Medulla oblongata (tissue), 1 donor: ENCODE measurements at regions not wholly inside any gene's neighbourhood (a gene's known extent, or its start where the extent isn't known, plus 50 kb on each side); places are given as distances from the start of the nearest gene placed in this dataset.

ENCODE experiments used
- DNase-seq: peaks from one replicate; pipeline ENCODE4 v3.0.0-alpha.2; 2015; ENCODE audit errors: extremely low spot score

DNA sequence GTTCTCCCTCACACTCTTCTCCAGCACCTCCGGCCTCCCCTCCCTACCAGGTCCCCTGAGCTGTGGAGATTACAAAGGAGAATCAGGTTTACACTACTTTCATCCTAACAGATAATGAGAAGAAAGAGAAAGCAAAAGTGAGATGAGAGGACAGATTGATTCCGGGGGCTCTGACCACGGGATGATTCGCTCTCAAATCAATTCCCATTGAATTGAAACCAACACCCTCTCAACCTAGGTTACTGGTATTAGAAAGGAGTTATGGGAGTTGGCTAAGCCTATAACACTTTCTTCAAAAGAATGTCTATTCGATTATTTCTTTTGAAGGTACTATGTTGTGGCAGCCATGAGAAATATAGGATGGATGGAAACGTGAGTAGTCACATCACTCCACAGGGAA lies 386.2 kb upstream of the TNP1 start:
- no peak for DNase-seq

DNA sequence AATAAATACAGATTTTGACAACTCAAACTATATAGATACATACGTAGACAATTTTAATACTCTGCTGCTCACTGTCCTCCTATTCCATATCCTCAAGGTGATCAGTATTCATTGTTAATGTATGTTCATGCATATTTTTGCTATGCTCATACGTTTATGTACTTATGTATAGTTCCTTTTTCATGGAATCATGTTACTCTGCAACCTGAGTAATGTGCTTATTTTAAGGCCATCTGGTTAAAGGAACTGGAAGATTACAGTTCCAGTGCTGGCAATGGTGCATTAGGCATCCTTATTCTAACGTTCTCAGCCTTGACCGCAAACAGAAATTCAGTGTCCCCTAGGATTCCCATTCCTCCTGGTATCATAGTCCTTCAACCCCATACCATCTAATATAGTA lies 385.0 kb upstream of the TNP1 start:
- no peak for DNase-seq

- no peak for DNase-seq
Measured at GRCh38 chr2:217242947-217243346, 383.1 kb upstream of the TNP1 start.

DNA sequence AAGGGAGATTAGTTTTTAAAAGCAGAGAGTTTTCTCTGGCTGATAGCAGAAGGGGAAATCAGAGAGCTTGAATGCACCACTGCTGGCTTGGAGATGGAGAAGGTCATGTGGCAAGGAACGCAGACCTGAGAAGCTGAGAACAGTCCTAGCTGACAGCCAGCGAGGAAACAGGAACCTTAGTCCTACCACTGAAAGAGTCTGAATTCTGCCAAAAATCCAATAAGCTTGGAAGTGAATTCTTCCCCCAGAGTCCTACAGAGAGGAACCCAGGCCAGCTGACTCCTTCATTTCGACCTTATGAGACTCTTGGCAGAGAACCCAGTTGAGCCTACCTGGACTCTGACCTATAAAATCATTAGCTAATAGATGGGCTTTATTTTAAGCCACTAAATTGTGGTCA lies 371.9 kb upstream of the TNP1 start:
- DNase-seq, result no peak

- no peak for DNase-seq
Measured at GRCh38 chr2:217231212-217231611, 371.3 kb upstream of the TNP1 start.

DNA sequence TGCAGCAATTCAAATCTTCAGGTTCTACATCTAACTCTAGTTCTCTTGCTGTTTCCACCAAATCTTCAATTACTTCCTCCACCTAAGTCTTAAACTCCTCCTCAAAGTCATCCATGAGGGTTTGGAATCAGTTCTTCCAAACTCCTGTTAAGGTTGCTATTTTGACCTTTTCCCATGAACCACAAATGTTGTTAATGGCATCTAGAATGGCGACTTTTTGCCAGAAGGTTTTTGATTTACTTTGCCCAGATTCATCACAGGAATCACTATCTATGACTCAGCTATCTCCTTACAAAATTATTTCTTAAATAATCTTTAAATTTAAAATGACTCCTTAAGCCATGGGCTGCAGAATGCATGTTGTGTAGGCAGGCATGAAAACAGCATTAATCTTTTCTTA lies 368.9 kb upstream of the TNP1 start:
- no peak for DNase-seq

GRCh38 chr2:217227794-217228193 lies 367.9 kb upstream of the TNP1 start:
- no peak for DNase-seq

DNA sequence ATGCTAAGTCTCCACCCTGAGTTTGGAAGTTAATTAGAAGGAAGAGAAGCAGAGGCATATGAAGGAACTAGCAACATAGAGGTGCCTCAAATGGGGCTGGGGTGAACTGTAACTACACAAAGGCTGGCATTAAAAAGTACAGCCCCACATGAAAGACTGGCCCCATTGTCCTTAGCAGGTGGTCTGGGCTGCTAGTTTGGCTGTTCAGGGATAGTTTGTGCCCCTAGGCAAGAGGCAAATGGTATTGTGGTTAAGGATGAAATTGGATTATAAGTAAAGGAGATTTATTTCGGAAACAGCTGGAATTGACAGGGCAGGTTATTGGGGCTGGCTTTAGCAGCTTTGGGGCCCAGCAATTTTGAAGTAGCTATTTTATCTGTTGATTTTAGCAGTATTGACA lies 365.7 kb upstream of the TNP1 start:
- no peak for DNase-seq

- DNase-seq, result peak; percentile 5
Measured at GRCh38 chr2:217223222-217223930, 363.5 kb upstream of the TNP1 start.

GRCh38 chr2:217222309-217222910 lies 362.5 kb upstream of the TNP1 start:
- DNase-seq, result peak; percentile 32

GRCh38 chr2:217220228-217221013 lies 360.6 kb upstream of the TNP1 start:
- peak; percentile 22 for DNase-seq

- DNase-seq, result no peak
Measured at GRCh38 chr2:217219164-217219520, 359.3 kb upstream of the TNP1 start.

- no peak for DNase-seq
Measured at GRCh38 chr2:217218269-217219163, 358.7 kb upstream of the TNP1 start.

- DNase-seq, result no peak
Measured at GRCh38 chr2:217216982-217217381, 357.1 kb upstream of the TNP1 start.

DNA sequence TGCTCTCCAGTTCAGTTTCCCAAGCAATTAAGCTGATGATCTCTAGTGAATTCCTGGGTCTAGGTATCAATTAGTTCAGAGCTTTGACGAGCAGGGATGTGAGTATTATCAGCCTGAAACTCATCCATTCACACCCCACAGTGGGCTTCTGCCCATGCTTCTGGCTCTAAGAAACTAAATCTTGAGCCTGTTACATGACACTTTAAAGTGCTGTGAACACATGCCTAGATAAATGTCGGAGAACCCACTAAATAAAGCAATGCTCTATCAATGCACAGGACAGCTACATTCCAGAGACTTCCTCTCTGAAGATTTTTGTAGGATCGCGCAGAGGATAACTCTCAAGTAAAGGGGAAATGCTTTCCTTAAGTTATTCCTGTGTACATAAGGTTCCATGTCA lies 356.5 kb upstream of the TNP1 start:
- DNase-seq, result no peak

GRCh38 chr2:217215877-217216276 lies 356.0 kb upstream of the TNP1 start:
- DNase-seq, result no peak

- DNase-seq, result no peak
Measured at GRCh38 chr2:217208867-217209266, 349.0 kb upstream of the TNP1 start.

DNA sequence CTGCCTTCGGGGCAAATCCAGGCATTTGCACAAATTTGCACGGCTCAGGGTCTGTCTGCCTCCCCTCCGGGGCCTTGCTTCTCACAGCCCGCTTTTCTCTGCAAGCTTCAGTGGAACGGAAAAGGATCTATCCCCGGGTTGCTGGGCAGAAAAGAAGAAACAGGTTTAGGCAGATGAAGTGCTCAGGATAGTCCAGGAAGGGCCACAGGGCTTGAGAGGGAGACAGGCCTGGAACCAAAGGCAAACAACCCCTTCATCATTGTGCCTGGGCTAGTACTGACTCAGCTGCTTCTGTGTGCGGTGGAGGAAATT lies 347.8 kb upstream of the TNP1 start:
- no peak for DNase-seq

GRCh38 chr2:217206907-217207698 lies 347.2 kb upstream of the TNP1 start:
- DNase-seq, result no peak

DNA sequence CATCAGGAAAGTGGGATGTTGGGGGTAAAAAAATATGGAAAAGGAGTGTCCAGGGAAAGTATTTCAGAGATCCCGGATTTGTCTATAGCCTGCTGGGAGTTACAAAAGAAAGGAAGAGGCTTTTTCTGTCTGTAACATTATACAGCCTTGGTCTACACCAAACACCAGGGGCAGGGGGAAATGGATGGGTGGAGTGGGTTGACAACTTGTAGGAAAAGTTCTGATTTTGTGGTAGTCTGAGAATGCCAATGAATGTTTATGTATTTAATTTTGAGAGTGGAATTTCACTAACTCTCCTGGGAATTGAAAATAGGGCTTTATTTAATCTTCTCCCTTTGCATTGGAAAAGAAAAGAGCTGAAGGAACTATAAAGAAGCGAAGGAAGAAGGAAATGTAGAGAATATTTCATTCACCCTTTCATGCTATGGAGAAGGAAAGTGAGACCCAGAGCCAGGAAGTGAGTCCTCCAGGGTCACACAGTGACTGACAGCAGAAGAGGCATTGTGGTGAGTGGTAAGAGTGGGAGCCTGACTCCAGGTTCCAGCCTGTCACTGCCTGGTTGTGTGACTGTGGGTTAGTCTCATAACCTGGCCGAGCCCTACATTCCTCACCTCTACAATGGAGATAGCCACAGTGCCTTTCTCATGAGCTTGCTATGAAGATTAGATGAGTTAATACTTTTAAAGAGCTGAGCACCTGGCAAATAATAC lies 346.3 kb upstream of the TNP1 start:
- DNase-seq, result no peak

GRCh38 chr2:217204358-217204757 lies 344.5 kb upstream of the TNP1 start:
- DNase-seq, result no peak
